Lower leg skin (tissue), 4 donors: ENCODE measurements at regions not wholly inside any gene's neighbourhood (a gene's known extent, or its start where the extent isn't known, plus 50 kb on each side); places are given as distances from the start of the nearest gene placed in this dataset.

Experiments
- DNase-seq, 2 donors: peaks; one replicate each; pipeline ENCODE4 v3.0.0-alpha.2; 2019; ENCODE audit warnings: low spot score in 2 of 2
- H3K4me3 ChIP-seq: fragments of 200-600 bp; sonication (generic); 2 replicates; pipeline ENCODE4 v1.5.1; 2017; ENCODE audit warnings: mild to moderate bottlenecking, low read depth; ENCODE audit not compliant: poor library complexity, severe bottlenecking
- POLR2A ChIP-seq, 2 donors: fragments of 450-650 bp; IDR thresholded peaks; one replicate each; pipeline ENCODE4 v1.6.1; 2016 to 2017; ENCODE audit warnings: antibody characterized with exemption in 2 of 2, mild to moderate bottlenecking in 1 of 2, moderate library complexity in 1 of 2
- WGBS, 2 donors: methylation state at CpG; one replicate each; pipeline ENCODE4 v1.1.5; 2018; 5-methylcytosine and 5-hydroxymethylcytosine counted together
- intact Hi-C: fragments of 100-400 bp; cut with DNase I; formaldehyde crosslinking; loops from one replicate; pipeline ENCODE4 v1.15.0; 2023; ENCODE audit warnings: low total_unique reads
- TF ChIP-seq, protein P1 (sequence below), 3 donors: fragments of 450-650 bp; IDR thresholded peaks; one replicate each; pipeline ENCODE4 v1.5.1; 2016; ENCODE audit warnings: antibody characterized with exemption in 3 of 3, mild to moderate bottlenecking in 3 of 3, moderate library complexity in 2 of 3

- intact Hi-C loops, result loop anchor here (10.0 kb wide), 1 partner anchor 56 kb away; no protein-coding TSS in a partner anchor
- H3K4me3 ChIP-seq, result no peak overlapping the region
- WGBS, 2 donors, result 50 to 58% methylated on average over 1 of the region's 1 CpG
- TF ChIP-seq POLR2A (IDR thresholded peaks at IDR 0.05), result no peak
- TF ChIP-seq, protein P1, sequence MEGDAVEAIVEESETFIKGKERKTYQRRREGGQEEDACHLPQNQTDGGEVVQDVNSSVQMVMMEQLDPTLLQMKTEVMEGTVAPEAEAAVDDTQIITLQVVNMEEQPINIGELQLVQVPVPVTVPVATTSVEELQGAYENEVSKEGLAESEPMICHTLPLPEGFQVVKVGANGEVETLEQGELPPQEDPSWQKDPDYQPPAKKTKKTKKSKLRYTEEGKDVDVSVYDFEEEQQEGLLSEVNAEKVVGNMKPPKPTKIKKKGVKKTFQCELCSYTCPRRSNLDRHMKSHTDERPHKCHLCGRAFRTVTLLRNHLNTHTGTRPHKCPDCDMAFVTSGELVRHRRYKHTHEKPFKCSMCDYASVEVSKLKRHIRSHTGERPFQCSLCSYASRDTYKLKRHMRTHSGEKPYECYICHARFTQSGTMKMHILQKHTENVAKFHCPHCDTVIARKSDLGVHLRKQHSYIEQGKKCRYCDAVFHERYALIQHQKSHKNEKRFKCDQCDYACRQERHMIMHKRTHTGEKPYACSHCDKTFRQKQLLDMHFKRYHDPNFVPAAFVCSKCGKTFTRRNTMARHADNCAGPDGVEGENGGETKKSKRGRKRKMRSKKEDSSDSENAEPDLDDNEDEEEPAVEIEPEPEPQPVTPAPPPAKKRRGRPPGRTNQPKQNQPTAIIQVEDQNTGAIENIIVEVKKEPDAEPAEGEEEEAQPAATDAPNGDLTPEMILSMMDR (IDR thresholded peaks at IDR 0.05), result no peak
- DNase-seq, result no peak
Observed at GRCh38 chr1:201598973-201599372, 60.0 kb downstream of the NAV1 start.

DNA sequence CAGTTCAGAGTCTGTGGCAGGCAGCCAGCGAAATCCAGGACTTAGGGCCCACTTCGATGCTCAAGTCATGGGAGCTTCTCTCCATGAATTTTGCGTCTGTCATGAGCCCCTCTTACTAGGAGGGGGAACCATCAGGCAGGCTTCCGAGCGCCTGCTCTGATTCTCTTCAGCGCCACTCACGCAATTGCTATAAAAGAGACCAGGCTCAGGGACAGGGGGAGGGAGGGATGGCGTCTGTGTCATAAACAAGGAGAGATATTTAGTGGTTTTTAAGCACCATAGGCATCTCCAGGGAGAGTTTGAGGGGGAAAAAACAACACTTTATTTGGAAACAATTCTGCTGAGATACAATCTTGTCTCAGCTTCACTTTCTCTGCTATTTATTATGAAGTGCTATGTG lies 60.6 kb downstream of the NAV1 start:
- no peak overlapping the region for H3K4me3 ChIP-seq
- no peak for DNase-seq
- intact Hi-C loops, result loop anchor here (10.0 kb wide), 1 partner anchor 55 kb away; no protein-coding TSS in a partner anchor
- TF ChIP-seq, protein P1 (IDR thresholded peaks at IDR 0.05), result no peak
- no peak for TF ChIP-seq POLR2A (IDR thresholded peaks at IDR 0.05)
- WGBS, 2 donors, result 82 to 86% methylated on average over 8 of the region's 8 CpGs

GRCh38 chr1:201602413-201603265 lies 63.7 kb downstream of the NAV1 start:
- no peak overlapping the region for H3K4me3 ChIP-seq
- 60 to 72% methylated on average over 7 of the region's 7 CpGs for WGBS, 2 donors
- DNase-seq, result no peak
- TF ChIP-seq, protein P1 (IDR thresholded peaks at IDR 0.05), result no peak
- no peak for TF ChIP-seq POLR2A (IDR thresholded peaks at IDR 0.05)
- intact Hi-C loops, result no loop called here

DNA sequence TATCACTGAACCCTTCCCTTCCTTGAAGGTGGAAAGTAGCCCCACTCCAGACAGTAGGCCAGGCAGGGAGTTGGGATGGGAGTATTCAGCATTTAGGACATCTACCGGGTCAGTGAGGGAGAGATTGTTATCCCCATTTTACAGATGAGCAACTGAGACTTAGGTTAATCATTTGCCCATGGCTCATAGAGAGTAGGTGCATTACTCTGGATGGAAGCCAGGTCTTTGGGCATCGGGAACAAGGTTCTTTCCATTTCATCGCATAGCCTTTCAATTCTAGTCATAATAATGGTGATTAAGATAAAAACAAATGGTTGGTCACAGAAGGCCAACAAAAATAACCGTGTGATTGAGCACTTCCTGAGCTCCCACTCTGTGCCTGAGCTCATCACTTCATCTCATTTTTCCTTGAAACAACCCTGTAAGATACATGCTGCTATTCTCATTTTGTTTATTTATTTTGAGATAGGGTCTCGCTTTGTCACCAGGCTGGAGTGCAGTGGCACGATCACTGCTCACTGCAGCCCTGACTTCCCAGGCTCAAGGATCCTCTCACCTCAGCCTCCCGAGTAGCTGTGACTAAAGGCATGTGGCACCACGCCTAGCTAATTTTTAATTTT lies 64.8 kb downstream of the NAV1 start:
- no peak for DNase-seq
- H3K4me3 ChIP-seq, result no peak overlapping the region
- TF ChIP-seq, protein P1 (IDR thresholded peaks at IDR 0.05), result no peak
- no peak for TF ChIP-seq POLR2A (IDR thresholded peaks at IDR 0.05)
- intact Hi-C loops, result no loop called here
- 86 to 92% methylated on average over 8 of the region's 8 CpGs for WGBS, 2 donors

DNA sequence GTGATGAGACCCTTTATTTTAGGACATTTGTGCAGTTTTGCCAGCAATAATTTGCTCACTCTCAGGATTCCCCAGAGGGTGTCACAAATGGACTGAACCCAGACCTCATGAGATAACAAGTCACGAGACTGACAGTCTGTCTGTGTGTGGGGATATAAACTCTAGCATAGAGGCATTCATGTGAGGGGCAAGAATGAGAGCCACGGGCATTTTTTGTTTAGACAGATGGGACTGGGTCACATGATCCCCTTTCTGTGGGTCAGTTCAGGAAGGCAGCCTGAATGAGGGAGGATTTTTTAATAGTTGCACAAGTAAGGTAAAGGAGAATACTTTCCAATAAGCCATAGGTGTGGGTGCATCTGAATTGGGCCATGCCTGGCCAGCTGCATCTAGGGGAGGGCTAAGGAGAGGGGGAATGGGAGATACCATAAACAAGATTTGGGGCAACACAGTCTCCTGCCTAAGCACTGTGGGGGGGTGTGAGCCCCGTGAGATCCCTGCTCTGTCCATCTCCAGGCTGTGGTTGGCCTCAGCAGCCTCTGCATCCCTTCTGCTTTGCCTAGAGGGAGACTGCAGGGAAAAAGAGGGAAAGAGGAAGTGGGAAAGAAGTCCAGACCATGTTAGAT lies 66.6 kb downstream of the NAV1 start:
- TF ChIP-seq, protein P1 (IDR thresholded peaks at IDR 0.05), result no peak
- TF ChIP-seq POLR2A (IDR thresholded peaks at IDR 0.05), result no peak

More for the DNA sequence above, 66.6 kb downstream of the NAV1 start:
- no peak for DNase-seq
- 65 to 68% methylated on average over 3 of the region's 3 CpGs for WGBS, 2 donors
- H3K4me3 ChIP-seq, result no peak overlapping the region
- intact Hi-C loops, result no loop called here
